ENCODE measurements at regions not wholly inside any gene's neighbourhood (a gene's known extent, or its start where the extent isn't known, plus 50 kb on each side); places are given as distances from the start of the nearest gene placed in this dataset.

DNA sequence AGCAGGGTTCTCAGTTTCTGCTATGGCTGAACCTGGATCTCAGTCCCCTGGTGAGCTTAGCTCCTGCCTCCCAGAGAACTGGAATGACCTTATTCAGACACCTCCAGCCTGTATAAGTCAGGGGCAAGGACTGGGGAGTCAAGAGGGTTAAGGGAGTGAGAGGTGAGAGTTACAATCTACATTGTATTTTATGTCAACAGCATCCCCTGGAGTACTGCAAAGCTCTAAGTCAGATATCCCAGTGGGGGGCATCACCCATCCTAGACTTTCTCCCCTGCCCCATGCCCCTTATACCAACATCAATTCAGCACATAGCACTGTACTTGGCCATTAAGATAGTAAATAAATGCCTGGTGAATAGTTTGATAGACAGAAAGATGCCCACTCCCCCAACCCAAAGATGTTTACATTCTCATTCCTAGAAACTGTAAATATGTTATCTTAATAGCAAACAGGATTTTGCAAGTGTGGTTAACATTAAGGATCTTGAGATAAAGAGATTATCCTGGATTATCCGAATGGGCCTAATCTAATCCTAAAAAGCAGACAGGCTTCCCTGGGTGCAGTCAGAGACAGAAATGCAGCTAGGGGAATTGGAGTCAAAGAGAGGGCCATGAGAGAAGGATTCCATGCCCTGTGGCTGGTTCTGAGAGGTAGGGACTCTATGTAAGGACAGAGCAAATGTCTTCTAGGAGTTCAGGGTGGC is 132.3 kb upstream of the RASGRP1 start:
- no peak for DNase-seq

DNA sequence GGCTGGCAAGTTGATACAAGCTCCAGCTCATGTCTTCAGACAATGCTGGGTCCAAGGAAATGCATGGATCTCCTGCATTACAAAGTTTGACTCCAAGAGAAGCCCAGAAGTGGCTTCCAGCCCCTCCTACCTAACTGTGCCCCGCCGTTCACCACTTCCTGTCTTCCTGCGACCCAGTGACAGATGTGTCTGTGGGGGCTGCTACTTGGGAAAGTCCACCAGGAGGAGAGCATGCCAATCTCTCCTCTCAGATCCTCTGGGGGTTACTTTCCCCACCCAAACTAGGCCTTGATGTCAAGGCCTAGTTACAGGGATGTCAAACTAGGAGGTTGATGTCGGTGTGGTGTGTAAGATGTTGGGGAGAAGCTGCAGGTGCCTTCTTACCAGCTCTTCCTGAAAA is 133.6 kb upstream of the RASGRP1 start:
- no peak for DNase-seq

DNA sequence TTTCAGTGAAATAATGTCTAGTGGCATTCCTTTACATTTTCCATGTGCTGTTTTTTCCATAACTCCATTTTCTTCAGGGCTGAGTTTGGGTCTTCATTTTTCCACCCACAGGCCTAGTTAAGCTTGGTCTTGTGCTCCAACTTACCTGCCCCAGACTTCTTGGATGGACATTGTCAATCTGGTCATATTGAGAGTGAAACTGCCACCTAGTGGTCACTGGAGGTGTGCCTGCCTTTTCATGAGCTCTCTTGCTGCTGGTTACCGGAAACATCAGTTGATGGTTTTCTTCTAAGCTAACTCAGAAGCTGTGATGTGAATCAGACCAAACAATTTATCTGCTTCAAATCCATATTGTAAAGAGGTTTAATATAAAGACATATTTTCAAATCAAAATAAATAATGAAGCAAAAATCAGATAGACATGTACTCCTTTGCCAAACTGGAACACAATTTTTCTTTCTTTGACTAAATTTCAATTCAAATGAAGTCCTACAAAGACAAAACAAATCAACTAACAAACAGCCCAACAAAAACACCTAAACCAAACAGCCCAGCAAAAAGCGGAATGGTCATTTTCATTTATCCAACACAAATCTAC is 135.1 kb upstream of the RASGRP1 start:
- DNase-seq, result peak; percentile 83

DNA sequence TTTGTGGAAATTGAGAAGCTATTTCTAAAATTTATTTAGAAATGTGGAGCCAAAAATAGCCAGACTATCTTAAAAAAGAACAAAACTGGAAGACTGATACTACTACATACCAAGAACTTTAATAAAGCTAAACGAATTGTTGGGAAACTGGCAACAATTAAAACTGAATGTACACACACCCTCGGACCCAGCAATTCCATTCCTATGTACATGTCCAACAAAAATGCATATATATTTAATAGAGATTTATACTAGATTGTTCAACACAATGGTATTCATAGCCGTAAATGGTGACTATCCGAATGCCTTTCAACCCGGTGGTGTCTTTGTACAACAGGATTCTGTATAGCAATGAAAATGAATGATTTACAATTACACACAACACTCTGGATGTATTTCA is 136.5 kb upstream of the RASGRP1 start:
- no peak for DNase-seq

DNA sequence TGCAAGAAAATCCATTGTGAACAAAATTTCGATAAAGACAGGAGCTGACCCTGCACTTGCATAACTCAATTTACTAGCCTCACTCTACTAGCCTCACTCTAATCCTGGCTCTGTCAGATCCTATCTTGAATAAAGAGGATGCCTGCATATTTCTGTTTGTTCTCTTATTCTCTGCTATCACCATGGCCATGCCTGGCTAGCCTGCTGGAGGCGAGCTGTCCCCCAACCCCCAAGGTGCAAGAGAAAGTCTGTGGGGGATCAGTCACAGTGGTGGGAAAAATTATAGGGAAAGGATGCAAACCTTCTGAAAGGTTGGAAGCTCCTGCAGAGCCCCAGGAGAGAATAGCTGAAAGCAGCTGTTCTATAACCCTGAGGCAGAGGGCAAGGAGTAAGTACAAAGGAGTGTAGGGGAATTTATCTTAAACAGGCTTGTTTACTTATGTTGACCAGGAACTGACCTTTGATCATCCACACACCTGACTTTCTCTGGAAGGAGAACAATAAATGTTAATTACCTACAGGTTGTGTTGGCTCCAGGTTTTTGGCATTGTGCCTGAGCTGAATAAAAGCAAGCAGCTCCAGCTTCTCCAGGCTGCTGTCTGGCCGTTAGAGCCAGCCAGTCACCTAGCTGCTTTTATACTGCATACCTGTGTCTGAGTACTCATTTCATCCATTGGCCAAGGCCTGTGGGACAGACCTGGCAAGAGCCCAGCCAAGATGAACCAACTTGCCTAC is 137.7 kb upstream of the RASGRP1 start:
- DNase-seq, result no peak

DNA sequence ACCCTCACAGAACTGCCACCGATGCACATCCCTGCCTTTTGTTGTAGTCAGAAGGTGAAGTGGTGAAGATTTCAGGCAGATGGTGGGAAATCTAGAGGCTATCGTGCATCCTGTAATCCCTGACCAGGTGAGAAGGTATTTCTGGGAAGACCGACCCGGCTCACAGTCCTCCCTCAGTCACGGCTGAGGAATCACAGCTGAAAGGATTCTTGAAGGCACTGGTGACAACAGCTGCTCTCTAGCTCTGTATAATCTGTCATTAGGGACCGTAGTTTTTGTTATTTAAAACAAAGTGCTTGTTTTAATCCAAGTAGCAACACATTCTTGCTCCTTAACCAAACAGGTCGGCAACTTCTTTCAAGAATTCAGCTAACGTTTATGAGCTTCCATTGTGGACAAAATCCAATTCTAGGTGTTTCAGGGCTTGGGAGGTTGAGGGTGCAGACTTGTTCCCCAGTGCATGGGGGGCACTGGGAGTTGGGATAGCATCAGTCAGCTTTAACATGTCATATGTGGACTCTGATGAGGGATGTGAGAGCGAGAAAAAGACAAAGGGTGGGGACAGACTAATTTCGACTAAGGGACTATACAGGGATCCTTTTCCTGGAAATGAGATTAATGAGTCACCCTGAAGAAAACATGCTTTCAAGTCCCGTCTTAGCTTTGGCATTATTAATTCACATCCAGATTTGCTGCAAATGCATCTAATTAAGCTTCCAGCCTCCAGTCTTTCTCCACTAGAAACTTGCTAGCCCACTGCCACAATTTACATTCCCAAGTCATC is 141.0 kb upstream of the RASGRP1 start:
- DNase-seq, result no peak

DNA sequence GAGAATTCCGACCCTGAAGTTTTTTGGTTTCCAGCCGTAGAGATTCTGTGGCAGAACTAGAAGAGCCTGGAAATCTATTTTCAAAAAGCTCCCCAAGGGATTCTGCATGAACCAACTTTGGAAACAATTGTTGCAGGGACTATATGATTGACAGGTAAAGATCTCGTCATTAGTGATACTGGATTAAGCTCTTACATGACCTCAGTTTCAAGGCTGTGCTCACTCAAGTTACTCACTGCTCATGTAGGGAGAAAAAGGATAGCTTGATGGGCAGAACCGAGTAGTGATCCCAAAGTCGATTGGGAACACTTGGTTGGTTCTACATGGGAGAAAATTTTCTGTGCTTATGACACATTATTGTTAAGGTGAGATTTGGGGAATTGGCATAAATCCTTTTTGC is 142.3 kb upstream of the RASGRP1 start:
- no peak for DNase-seq

DNA sequence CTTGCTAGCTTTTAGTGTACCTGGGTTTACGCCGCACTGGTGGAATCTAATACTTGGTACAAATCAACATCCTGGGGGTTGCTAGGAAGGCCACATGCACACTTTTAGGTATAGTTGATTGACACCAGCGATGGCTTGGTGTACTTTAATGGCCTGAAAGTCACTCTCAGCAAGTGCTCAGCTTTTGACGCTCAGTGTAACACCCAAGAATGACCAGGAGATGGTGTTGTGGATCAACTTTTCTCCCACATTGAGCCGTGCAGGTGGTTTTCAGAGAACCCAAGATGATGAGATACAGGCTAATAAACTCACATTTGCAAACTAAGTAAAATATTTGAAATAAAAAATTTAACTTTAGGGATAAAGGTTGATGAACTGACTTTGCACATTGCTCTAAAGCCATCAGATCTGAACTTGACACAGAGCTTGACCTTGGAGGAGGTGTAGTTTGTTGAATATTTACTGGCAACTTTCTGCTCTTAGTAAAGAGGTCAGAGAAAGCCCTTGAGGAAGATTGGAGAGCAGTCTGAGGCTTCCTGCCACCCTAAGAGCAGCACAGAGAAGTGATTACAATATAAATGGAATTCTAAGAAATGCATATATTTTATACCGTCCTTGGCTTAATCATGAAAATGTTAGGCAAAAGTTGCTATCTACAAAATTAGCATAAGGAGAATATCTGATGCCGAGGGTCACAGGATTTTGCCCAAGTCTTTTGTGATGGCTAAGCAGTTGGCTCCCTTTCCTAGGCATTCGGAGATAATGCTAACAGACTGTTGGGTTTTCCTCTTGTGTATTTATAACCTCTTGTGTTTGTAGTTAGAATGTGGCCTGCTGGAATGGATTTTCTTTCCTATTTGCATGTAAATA is 143.4 kb upstream of the RASGRP1 start:
- DNase-seq, result peak; percentile 62

DNA sequence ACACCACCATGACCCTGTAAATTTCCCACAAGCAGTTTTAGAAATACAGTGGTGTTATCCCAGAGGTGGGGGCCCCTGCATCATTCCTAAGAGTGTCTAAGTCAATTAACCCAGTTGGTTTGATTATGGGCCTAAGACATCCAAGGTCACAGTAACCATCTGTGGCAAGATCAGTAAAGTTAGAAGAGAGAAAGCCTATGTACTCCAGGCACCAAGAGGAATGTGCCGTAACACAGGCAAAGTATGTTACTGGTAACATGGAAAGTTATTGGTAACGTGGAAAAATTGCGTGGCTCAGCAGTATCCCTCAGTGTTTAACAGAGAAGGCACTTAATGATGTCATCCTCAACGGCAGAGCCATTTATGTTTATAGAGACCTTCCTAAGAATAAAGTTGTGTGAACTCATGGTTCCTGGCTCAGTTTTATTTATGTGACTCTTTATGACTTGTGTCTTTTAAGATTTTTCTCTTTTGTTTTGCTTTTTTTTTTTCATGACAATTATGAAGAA is 144.1 kb upstream of the RASGRP1 start:
- no peak for DNase-seq

DNA sequence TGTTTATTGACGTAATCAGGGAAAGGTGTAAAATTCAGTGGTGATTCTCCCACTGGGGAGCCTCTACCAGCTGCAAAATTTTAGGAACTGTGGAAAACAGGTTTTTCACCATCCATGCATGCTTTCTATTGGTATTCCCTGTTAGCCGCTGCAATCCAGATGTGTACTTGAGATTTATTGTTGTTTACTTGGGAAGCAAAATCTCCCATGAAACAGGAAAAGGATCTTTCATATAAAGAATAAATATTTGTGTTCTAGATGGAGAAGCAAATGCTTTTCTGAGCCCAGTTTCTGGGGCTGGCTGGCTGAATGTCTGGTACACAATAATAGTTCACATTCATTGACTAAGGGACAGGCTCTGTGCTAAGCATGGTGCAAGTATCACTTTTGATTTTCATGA is 144.6 kb upstream of the RASGRP1 start:
- no peak for DNase-seq

DNA sequence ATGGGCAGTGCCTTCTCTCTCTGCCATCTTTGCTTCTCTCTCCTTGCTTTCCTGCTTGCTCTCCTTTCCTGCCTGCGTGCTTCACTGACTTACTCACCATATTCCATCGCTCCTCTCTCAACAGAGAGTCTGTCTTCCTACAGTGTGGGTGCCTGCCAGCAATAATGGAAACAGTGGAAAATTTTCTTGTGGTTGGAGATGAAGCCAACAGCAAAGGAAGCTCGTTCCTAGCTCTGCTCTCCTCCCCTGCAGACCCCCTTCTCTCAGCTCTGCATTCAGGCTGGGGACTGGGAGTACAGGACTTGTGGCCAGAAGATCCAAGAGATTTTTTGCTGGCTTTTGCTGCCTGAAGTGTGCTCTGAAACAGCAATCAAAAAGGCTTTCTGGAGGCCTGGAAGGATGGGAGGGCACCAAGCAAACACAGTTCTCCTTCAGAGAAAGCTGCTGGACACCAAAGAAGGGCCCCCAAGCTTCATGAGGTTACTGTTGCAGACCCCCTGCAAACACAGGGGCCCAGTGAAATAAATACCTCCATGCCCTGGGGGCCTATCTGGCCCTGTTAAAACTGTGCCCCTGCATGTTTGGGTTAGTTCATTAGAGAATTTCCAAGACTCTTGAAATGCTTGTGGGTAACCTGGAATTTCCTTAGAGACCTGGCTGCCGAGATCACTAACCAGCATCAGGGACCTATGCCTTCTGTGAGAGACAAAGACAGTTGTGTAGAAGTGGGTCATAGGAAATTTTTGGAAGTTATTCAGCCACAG is 149.9 kb upstream of the RASGRP1 start:
- no peak for DNase-seq

DNA sequence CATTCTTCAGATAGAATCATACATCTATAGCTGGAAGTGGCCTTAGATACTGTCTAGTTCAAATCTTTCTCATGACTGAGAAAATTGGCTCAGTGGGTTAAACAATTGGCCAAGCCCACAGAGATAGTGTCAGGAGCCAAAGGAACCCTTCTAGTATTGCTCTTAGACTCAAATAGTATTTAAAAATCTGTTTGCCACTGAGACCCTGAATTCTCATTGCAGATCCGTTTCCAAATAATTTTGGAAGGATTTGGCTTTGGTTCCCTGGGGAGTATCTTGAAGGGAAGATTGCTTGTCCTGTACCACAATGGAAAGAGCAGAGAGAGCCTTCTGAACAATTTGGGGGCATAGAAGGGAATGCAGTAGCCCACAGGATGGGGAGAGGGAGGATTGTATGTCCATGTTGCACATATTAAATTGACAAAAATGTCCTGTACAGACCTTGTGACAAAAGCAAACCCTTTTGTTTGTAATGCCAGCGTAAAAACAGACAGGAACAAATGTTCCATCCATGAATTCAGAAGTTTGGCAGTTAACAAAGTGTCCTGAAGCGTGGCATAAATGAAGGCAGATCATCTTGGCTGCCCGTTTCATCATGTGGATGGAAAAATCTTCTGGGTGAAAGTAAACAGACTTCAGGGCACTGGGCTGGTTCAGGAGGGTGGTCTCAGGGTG is 156.4 kb upstream of the RASGRP1 start:
- no peak for DNase-seq

DNA sequence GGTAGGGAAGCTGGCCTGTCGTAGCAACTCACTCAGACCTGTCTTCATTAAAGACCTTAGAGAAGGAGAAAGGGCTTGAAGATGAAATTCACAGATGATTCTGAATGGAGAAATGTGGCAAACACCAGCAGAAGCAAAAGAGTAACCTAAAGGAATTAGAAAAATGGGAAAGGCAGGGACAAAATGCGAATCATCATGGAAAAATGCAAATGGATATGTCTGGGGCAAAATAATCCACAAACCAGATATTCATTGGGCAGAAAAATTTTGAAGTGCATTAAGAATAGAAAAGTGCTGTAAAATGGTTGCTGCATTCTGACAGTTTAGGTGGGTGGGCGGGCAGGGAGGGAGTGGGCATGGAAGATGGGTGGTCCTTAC is 156.9 kb upstream of the RASGRP1 start:
- no peak for DNase-seq

DNA sequence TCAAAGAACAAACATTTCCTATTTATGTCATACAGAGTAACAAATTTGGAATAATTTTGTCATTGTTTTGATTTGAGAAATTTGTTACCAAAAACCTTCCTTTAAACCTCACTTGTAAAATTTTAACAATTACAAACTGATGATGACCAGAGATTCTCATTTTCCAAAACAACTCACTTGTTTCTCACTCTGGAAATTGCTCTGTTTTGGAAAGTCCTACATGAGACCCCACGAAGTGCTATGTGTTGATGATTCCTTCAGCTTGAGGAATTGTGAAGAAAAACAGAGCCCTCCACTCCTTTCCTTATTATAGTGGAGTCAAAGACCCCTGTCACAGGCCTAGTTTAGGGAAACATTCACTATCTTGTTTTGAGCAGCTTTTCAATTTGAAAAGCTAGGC is 157.6 kb upstream of the RASGRP1 start:
- DNase-seq, result no peak

DNA sequence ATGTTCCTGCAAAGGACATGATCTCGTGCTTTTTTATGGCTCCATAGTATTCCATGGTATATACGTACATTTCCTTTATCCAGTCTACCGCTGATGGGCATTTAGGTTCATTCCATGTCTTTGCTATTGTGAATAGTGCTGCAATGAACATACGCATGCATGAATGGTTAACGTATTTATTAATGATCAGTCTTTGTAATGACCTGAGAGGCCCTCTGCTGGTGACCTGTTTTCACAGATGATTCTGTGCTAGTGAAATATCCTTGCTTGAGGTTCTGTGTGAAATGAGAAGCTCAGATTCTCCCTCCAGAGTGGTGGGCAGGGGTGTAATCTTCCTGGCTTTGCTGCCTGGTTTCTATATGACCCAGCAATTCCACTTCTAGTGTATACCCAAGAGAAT is 160.2 kb upstream of the RASGRP1 start:
- no peak for DNase-seq

DNA sequence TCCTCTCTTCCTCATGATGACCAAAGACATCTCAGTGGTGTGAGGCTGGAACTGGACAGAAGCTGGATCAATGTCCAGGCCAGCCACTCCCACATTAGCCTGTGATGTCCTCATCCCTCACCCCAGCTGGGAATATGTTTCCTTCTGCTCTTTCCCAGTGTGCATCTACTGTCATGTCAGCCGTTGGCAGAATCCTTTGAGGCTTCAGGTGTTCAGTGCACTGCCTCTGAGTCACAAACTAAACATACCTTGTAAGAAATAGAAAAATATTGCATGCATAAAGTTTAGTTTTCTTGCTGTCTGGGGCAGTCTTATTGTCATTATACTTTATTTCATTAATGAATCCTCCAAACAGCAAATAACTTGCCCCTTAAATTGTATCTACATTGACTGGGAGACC is 161.6 kb upstream of the RASGRP1 start:
- DNase-seq, result no peak

DNA sequence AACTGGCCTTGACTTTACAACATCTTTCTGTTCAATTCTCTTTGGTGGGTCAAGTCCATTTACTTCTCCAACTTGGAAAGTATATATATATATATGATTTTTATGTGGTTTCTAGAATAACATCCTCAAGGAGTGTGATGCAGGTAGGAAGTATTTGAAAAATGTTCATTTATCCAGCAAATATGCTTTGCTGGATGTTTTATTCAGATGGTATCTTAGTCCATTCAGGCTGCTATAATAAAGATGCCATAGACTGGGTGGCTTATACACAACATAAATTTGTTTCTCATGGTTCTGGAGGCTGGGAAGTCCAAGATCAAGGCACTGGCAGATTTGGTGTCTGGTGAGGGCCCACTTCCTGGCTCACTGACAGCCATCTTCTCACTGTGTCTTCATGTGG is 168.7 kb upstream of the RASGRP1 start:
- no peak for DNase-seq

DNA sequence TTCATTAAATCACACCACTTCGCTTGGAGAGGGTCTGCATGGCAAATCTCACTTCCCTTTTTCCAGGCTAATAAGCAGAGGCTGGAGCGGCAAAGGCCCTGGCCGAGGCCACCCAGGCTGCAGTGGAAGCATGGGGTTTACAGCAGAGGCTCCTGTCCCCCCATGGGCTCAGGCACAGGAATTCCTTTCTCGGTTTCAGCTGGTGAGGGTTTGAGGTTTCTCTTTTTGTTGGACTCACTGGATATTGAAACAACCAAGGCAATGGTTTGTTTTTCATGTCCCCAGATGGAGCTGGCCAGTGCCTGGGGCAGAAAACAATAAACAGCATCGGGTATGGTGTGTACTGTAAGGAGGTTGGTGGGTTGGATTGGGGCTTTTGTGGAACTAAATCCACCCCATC is 175.6 kb upstream of the RASGRP1 start:
- no peak for DNase-seq

DNA sequence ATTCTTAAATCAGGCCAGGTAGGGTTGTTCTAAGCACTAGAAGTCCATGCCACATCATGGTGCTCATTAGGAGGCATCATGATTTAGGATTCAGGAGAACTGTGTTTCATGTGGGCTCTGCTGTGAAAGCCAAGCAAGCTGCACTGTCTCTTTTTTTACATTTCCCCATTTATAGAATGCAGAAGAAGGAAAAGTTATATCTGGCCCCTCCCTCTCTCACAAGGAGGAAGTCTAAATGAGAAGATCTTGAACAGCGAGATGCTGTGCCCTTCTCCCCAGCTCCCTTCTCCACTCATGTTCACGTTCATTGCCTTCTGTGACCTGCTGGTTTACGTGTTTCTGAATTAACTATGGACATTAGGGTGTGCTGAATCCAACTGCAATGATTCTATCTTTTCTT is 178.5 kb upstream of the RASGRP1 start:
- DNase-seq, result no peak

DNA sequence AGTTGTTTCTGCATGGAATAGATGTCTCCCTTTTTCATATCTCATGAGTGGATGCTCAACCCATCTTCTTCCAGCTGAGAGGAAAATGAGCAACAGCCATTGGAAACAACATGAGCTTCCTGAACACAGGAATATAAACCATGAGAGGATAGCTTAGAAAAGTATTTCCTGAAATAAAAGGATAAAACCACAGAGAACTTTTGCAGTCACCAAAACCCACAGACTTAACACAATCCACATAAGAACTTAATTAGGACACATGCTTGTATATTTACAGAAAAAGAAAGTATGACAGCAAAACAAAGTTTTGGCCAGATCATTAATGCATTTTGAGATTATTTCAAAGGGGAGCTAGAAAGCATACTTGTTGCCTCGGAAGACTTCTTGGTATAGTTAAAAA is 180.5 kb upstream of the RASGRP1 start:
- DNase-seq, result no peak

DNA sequence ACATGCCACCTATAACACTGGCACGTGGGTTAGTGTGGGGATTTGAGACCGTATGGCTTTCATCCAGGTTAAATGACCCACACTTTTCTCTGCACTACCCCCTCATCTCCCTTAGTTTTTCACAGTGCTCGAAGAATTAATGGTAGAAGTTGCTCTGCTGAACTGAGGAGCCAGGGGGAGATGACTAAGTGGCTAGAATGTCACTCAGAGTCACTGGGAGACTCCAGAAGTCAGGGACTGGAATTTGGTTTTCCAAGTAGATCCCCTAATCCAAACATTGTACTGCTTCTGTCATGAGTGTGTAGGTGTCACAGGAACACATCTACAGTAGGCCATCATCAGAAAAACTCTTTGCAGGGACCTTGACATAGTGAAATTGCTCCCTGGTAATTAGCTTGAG is 181.0 kb upstream of the RASGRP1 start:
- DNase-seq, result no peak

Data from CD4-positive, alpha-beta T cell treated with Interleukin-12 subunit alpha and Interleukin-12 subunit beta, for 1 hour (primary cell).